ENCODE measurements at regions not wholly inside any gene's neighbourhood (a gene's known extent, or its start where the extent isn't known, plus 50 kb on each side); places are given as distances from the start of the nearest gene placed in this dataset.

- POLR2A ChIA-PET, result no interaction called here
- DNase-seq (ENCODE audit: extremely low spot score), result no peak
- TF ChIP-seq, protein P1, sequence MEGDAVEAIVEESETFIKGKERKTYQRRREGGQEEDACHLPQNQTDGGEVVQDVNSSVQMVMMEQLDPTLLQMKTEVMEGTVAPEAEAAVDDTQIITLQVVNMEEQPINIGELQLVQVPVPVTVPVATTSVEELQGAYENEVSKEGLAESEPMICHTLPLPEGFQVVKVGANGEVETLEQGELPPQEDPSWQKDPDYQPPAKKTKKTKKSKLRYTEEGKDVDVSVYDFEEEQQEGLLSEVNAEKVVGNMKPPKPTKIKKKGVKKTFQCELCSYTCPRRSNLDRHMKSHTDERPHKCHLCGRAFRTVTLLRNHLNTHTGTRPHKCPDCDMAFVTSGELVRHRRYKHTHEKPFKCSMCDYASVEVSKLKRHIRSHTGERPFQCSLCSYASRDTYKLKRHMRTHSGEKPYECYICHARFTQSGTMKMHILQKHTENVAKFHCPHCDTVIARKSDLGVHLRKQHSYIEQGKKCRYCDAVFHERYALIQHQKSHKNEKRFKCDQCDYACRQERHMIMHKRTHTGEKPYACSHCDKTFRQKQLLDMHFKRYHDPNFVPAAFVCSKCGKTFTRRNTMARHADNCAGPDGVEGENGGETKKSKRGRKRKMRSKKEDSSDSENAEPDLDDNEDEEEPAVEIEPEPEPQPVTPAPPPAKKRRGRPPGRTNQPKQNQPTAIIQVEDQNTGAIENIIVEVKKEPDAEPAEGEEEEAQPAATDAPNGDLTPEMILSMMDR (IDR thresholded peaks at IDR 0.05; ENCODE audit: control extremely low read depth, extremely low read depth, low read depth, missing control alignments), result no peak
- CTCF ChIA-PET, result no interaction called here
Measured at GRCh38 chr3:103693831-103694230, 1259.0 kb downstream of the ZPLD1 start.

DNA sequence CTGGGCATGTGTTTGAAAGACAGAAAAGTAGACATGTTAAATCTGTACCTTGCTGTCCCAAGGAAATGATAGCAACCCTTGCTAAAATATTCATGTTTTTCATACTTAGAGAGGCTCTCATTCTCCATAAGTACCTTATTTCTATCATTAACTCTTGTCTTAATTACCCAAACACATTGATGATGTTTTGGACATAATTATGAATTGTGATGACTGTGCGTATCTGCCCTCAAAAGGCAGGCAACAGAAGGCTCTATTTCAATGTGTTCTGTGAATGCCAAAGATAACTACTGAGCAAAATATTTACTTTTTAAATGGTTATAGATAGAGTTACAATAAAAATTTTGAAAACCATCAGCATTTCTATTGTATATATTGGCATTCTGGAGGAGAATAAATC is 1263.8 kb downstream of the ZPLD1 start:
- TF ChIP-seq, protein P1 (IDR thresholded peaks at IDR 0.05; ENCODE audit: control extremely low read depth, extremely low read depth, low read depth, missing control alignments), result no peak
- ChIA-PET POLR2A (no interaction called here), CTCF (interaction anchor here (1.2 to 1.7 kb wide), 3 partner anchors 20 to 31 kb away, joined by 3 to 6 read pairs (median 3); no protein-coding TSS in a partner anchor)
- DNase-seq (ENCODE audit: extremely low spot score), result no peak

DNA sequence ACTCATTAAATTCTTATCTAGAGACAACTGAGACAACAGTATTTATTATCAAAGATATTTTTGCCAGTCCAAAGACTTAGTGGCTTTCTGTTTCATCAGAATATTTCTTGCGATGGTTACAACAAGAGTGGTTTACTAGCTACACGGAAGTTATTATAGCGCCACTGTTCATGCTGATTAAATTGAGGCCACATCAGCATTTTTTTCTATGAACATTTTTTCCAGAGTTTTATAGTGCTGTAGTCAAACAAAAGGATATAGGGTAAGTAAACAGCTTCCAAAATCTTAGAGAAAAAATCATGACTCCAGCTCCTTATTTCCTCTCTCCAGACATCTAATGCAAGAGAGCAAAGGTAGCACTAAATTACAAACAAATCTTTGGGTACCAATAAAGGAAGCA is 1264.4 kb downstream of the ZPLD1 start:
- TF ChIP-seq, protein P1 (IDR thresholded peaks at IDR 0.05; ENCODE audit: control extremely low read depth, extremely low read depth, low read depth, missing control alignments), result no peak
- POLR2A ChIA-PET, result no interaction called here
- CTCF ChIA-PET, result interaction anchor here (0.9 to 1.7 kb wide), 4 partner anchors 15 to 32 kb away, joined by 3 to 6 read pairs (median 3); no protein-coding TSS in a partner anchor
- no peak for DNase-seq (ENCODE audit: extremely low spot score)

GRCh38 chr3:103705641-103706040 is 1270.8 kb downstream of the ZPLD1 start:
- POLR2A ChIA-PET, result no interaction called here
- no peak for DNase-seq (ENCODE audit: extremely low spot score)
- CTCF ChIA-PET, result interaction anchor here (1.7 kb wide), 1 partner anchor 20 kb away, joined by 4 read pairs; no protein-coding TSS in a partner anchor
- TF ChIP-seq, protein P1 (IDR thresholded peaks at IDR 0.05; ENCODE audit: control extremely low read depth, extremely low read depth, low read depth, missing control alignments), result no peak

DNA sequence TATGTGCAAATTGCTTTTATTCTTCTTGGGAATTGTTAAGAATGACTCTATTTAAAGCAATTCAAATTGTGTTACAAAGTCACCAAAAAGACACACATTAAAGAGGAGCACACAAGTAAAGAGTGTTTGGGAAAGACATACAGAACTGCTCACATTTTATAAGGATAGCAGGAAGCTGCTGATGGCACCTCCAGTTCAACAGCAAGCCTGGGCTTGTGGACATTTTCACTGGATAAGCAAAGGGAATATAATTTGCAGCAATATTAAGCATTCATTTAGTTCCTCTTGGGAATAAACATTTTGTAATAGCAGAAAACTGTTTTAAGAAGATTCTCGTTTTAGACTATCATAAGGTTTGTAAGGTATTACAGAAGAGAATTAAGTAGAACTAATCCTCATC is 1271.9 kb downstream of the ZPLD1 start:
- TF ChIP-seq, protein P1 (IDR thresholded peaks at IDR 0.05; ENCODE audit: control extremely low read depth, extremely low read depth, low read depth, missing control alignments), result no peak
- POLR2A ChIA-PET, result no interaction called here
- CTCF ChIA-PET, result interaction anchor here (1.0 to 1.7 kb wide), 2 partner anchors 9 to 21 kb away, joined by 3 to 4 read pairs; no protein-coding TSS in a partner anchor

DNA sequence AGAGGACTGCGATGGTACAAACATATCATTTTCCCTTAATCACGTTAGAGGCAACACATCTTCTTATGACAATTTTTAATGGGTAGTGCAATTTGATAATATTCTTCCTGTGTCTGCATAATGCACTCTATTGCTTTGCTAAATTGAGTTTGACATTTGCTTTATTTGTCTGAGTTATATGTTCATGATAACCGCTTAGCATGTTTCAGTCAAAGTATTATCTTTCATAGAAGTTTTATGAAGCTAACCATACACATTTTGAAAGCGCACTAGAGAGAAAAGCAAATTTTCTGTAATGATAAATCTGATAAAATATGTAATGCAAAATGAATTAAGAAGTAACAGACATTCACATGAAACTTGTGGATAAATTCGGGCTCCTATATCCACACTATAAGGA is 1276.9 kb downstream of the ZPLD1 start:
- POLR2A ChIA-PET, result no interaction called here
- CTCF ChIA-PET, result interaction anchor here (0.8 kb wide), 1 partner anchor 17 kb away, joined by 3 read pairs; no protein-coding TSS in a partner anchor
- DNase-seq (ENCODE audit: extremely low spot score), result no peak
- TF ChIP-seq, protein P1 (IDR thresholded peaks at IDR 0.05; ENCODE audit: control extremely low read depth, extremely low read depth, low read depth, missing control alignments), result no peak

More for the DNA sequence above, 1271.9 kb downstream of the ZPLD1 start:
- no peak for DNase-seq (ENCODE audit: extremely low spot score)

Measured in GM10248 (cell line).